GM19324 (cell line): ENCODE measurements at regions not wholly inside any gene's neighbourhood (a gene's known extent, or its start where the extent isn't known, plus 50 kb on each side); places are given as distances from the start of the nearest gene placed in this dataset.
A peak's percentile ranks its signal among the peaks of the same experiment; 100 is the strongest.

Source experiments
- ATAC-seq: cut with Tn5 transposase; IDR thresholded peaks from one replicate; pipeline ENCODE4 v1.9.1; 2021; ENCODE audit warnings: mild to moderate bottlenecking, moderate library complexity; ENCODE audit not compliant: unreplicated experiment, low FRiP score

GRCh38 chr11:87972133-87972532, 203.1 kb downstream of the RAB38 start:
- peak; percentile 61 for ATAC-seq

DNA sequence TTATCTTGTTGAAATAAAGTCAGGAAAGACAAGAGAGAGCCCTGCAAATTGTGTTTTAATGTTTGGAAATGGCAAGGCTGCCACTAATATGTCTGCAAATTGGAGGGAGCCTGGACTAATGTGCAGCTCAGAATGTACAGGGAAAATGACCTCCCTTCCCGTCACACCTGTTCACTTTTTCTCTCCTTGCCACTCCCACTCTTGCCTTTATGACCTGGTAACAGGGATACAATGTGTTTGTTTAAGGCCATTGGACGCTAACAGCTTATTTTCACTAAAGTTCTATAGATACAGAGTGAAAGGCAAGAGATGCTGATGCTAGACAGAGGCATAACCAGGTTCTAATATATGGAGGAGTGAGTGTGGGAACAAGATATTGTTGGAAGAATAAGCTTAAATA, 203.9 kb downstream of the RAB38 start:
- ATAC-seq, result no peak

DNA sequence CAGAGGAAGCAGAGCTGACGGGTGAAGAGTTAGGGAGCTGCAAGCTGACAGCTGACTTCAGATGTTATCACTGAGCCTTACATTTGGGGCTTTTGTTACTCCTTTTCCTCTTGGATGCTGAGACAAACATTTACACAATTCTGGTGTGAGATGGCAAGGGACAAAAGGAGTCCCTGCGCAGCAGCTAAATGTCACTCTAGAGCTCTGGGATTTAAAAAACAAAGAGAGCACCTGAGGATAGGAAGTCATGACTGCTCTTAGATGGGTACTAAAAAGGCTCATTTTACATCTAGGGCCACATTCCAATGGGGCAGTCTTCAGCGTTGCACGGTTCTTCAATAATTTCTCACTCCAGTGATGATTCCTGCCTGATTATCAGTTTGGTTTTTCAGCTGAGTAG, 204.5 kb downstream of the RAB38 start:
- ATAC-seq, result no peak

DNA sequence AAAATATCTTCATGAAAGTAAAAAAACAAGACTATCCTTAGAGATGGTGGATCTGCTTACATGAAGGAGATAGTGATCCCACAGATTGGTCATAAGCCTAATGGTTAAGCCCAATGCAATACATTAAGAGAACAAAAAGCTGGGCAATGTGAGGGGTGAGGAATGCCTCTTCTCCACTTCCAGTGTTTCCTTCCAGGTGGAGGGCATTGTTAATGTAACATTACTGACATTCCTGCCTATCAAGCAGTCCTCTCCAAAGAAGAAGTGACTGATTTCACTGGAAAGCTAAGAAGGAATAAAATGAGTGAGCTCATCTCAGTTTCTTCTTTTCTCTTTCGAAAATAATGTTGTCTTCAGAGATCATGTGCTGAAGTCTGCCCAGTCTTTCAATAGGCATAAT, 207.8 kb downstream of the RAB38 start:
- no peak for ATAC-seq

DNA sequence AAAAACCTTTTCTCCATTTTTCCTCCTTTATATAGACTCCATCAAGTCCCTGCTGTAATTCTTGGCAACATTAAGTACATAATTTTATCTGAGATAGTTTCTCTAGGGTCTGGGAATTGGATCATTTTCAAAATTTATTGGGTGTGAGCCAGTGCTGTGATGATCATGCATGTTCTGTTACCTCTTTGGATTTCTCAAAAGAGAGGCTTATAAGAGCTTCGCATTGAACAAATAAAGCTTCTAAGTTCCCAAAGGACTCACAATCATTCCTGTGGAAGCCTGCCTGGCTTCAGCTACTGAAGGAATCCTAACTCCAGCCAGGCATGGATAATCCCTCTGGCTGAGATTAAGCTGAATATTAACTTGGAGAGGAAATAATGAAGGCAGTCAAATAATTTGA, 208.5 kb downstream of the RAB38 start:
- ATAC-seq, result no peak

- no peak for ATAC-seq
Measured at GRCh38 chr11:87966216-87966615, 209.0 kb downstream of the RAB38 start.

DNA sequence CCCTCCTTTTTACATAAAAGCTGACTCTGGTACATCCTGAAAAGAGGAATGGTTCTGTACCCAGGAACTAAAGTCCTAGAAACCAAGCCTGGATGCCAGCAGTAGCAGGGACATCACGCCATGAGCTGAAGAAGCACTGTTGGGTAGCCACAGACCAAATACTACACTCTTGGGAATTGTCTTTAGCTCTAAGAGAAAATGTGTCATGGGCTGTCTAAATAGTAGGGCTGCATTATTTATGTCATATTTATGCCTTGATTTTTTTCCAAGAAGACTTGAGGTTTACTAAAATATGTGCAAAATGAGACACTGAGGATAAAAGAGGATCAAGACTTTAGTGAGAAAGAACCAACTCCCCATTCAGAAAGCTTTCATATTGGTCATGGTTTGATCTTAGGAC, 213.6 kb downstream of the RAB38 start:
- ATAC-seq, result no peak

DNA sequence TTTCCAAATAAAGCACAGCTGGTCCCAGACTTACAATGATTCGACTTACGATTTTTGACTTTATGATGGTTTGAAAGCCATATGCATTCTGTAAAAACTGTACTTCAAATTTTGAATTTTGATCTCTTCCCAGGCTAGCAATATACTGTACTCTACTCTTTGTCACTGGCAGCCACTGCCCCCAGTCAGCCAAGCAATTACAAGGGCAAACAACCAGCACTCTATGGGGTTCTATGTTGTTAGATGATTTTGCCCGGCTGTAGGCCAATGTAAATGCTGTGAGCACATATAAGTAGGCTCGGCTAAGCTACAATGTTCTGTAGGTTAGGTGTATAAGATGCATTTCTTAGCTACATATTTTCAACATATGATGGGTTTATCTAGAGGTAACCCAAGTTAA, 217.3 kb downstream of the RAB38 start:
- ATAC-seq, result no peak

DNA sequence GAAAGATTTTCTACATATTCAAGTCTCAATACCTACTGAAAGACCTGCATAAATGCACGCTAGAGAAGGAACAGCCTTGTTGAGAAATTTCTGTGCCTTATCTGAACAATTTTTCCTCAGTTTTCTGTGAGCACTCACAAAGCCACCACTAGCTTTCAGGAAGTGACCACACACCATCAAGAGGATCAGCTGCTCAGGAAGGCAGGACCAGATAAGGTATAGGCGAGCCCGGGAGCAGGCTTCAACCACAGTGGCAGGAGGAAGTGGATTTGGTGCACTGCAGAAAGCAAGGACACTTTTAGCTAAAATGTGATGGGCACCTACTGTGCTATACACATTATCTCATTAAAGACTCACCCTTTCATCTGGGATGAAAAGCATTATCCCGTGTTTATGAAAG, 220.8 kb downstream of the RAB38 start:
- ATAC-seq, result no peak

DNA sequence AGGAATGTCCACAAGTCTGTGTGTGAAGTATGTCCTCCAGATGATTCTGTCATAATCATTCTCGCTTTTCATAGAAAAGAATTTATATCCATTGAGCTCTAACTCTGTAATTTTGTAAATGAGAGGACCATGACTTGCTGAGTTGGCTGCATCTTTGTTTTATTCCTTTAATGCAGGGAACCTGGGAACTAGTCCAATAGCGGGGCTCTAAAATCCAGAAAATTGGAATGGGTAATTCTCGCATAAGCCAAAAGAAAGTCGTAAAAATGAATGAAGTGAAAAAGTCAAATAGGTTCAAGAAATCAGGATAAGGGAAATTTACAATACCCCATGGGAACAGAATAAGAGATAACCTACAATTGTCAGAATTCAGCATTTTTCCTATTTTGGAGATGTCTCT, 232.5 kb downstream of the RAB38 start:
- ATAC-seq, result no peak

GRCh38 chr11:87934182-87934581, 241.1 kb downstream of the RAB38 start:
- ATAC-seq, result no peak

- ATAC-seq, result no peak
Measured at GRCh38 chr11:87926250-87926970, 248.8 kb downstream of the RAB38 start.

DNA sequence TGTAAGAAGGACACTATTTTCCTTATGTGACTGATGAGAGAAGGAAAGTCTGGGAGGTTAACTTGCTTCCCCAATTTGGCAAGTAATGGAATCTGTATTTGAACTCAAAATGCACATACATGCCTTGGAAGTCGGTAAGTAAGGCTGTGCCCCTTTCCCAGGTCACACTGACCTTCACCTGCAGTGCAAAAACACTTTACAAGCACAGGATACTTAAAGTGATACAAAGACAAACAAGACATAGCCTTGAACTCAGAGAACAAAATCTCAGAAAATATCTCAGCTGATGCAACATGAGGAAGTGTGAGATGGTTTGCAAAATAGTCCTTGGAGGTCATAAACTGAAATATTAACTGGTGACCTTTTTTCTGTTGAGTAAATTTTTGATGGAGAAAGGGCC, 251.1 kb downstream of the RAB38 start:
- ATAC-seq, result no peak

DNA sequence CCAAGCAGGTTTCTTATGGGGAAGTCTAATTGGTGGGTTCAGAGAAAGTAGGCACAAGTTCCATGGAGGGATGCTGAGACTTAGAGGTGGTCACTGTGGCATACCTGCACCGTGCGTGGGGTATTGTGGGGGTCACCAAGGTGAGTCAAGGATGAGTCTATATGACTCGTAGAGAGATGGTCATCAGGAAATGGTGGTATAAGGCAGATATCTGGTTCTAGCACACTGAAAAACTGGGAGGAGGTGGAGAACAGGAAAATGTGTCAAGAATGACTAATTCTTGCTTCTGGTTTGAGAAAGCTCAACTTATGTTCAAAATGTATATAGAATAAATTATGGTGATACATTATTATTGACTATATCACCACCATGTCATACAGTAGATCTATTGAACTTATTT, 258.1 kb downstream of the RAB38 start:
- no peak for ATAC-seq

- ATAC-seq, result no peak
Measured at GRCh38 chr11:87909178-87909577, 266.1 kb downstream of the RAB38 start.

DNA sequence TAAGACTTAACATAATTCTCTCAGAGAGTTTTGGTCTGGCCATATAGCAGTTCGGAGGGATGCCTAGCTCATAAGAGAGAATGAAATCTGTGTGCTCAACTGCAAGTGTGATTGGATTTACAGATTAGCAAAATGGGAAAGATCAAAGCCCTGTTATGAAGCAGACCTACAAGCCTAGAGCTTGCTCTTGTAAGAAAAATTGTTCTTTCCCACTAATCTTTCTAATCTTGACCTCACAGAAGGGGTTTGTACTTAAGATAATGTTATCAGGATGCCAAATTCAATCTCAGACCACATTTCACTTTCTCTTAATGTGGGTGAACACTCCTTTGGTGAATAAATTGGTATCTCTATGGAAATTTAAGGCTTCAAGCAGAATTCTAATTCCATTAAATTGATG, 267.2 kb downstream of the RAB38 start:
- no peak for ATAC-seq

GRCh38 chr11:87903345-87903744, 271.9 kb downstream of the RAB38 start:
- ATAC-seq, result no peak

- no peak for ATAC-seq
Measured at GRCh38 chr11:87901341-87901740, 273.9 kb downstream of the RAB38 start.

DNA sequence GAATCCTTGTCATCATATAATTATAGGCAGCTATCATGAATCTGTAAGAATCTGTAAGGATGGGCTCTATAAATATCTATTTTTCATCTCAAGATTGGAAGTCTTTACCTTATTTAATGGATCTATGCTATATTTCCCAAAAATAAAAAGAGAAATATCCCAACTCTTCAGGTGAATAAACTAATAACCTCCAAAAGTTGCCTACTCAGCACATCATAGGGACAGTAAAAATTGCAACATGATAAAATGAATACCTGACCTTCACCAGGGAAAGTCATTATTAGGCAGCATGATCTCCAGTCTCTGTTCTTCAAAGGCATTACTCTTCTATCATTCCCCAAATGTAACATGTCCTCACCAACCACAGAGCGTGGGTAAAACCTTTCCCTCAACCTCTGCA, 277.3 kb downstream of the RAB38 start:
- no peak for ATAC-seq

- no peak for ATAC-seq
Measured at GRCh38 chr11:87897071-87897470, 278.2 kb downstream of the RAB38 start.

DNA sequence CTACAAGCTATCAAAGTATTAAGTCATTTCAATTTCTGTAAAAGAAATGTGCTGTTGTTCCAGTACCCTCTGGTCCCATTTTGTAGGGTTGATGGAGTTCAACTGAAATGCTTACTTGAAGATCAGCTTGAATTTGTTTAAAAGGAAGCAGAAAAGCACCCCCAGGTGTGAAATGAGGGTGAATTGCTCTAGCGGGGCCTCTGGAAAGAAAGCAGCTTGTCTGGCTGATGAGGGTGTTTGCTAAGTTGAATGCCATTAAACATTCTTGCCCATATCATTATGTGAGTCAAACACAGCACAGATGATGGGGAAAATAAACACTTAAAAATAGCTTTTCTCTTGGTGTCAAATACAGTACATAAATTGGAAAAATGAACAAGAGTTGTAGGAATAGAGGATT, 280.3 kb downstream of the RAB38 start:
- no peak for ATAC-seq

GRCh38 chr11:87892291-87892690, 283.0 kb downstream of the RAB38 start:
- no peak for ATAC-seq

DNA sequence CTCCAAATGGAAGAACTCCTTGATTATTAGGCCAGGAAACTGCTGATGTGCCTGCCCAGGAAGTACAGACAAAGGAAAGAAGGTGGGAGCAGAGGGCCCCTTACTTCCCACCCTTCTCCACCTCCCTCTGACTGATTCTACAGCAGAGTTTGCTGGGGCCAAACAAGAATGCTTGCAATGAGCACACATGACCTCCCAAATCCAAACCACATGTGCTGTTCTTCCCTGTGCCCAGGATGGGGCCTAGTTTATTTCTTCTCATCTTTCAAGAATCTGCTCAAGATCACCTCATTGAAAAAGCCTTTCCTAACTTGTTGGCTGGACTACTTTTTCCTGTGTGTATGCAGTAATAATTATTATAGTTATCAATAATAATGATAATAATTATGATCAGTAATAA, 286.1 kb downstream of the RAB38 start:
- ATAC-seq, result no peak
